ENCODE measurements at regions not wholly inside any gene's neighbourhood (a gene's known extent, or its start where the extent isn't known, plus 50 kb on each side); places are given as distances from the start of the nearest gene placed in this dataset.

DNA sequence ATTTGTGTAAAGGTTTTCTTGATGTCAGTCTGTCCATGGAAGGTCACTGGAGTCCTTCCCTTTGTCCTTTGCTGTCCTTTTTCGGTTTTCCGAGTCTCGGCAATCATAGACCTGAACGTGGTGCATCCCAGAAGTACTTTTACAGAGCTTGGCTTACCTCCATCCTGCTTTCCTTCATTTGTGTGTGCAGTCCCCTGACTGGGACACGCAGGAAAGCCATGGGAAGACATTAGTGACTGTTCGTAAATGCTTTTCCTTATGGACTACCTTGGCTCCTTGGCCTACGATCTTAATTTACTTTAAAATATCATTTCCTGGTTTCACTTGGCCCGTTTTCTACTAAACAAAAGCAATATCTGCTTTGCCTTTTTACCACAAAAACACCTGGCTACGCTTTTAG lies 328.4 kb upstream of the RARB start:
- no peak for DNase-seq (ENCODE audit: low spot score)

DNA sequence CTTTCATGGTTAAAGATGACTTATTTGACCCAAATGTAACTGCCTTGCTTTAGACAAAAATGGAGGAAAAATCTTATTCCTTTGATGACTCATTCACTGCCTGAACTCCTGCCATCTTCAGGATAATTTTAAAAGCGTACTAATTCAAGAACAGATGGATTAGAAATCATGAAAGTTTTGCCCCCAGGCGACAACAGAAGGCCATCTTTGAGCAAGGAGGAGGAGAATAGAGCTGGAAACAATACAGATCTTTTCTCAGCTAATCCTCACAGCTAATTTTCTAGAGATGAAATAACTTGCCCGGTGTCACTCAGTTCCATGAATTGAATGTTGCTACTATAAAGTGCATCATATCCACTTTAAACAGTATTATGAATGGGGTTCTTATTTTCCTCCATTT lies 324.7 kb upstream of the RARB start:
- DNase-seq (ENCODE audit: low spot score) = no peak

DNA sequence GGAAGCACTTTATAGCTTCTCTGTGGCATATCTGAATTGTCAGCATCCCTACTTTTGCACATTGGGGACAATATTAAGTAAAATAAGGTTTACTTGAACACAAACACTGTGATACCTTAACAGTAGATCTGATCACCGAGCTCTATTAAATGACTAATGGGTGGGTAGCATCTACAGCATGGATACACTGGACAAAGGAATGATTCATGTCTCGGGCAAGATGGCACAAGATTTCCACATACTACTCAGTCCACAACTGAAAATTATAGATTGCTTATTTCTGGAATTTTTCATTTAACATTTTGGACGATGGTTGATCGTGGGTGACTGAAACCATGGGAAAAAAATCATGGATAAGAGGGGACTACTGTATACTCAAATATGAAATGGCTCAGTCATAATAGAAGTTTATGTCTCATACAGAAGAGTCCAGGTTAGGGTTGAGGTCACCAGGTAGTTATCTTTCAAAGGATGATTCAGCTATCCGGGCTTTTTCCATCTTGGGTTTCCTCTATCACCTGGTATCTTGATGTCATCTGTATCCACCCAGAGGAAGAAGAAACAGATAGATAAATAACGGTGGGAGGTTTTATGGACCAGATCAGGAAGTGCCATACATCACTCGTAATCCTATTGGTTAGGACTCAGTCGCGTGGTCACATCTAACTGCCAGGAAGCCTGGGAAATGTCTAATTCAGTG lies 320.0 kb upstream of the RARB start:
- no peak for DNase-seq (ENCODE audit: low spot score)

DNA sequence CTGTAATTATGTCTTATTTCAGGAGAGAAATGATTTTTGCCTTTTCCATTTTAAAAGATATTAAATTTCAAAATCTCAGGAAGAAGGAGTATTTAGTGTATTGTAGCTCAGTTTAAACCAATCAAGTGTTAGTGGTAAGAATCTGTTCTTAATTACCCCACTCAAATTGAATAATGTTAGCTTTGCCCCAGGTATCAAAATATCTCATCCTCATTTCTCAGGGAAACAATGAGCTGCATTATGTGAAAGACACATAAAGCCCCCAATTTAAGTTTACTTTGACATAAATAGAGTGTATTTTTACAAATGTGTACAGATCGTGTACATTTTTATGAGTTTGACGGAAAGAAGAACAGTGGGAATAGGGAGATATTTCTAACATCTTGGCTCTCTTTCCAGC lies 317.4 kb upstream of the RARB start:
- no peak for DNase-seq (ENCODE audit: low spot score)

DNA sequence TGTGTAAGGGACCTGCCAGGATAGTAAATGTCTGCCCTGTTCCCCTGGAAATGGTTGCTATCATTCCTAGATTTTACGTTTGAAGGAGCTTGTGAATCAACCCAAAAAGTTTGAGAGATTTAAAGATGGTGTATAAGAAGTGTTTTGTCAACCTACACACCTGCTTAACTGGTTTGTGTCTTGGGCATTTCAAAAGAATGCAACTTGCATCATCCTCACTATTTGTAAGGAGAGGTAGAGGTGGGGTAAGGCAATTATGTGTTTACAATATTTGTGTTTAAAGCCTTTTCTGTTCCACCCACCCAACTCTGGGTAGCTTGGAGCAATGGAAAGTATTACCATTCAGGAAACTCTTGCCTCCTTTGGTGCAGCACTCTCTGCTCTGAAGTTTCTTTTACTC lies 314.2 kb upstream of the RARB start:
- DNase-seq (ENCODE audit: low spot score) = no peak

DNA sequence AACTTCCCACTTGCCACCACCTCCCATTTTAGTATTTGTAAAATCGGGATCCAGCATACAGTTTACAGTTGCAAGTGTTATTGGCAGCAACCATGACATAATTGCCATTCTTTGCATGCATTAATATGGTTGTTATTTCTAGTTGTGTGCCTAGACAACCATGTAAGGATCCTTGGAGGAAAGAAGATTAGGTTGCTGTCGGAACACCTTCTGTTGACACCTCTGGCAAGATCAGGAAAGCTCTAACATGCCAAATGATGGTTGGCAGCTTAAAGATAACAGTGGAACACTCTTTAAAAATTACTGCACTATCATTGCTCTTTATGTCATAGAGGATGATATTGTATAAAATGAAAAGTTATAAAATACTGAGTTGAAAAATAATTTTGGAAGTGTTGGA lies 313.5 kb upstream of the RARB start:
- DNase-seq (ENCODE audit: low spot score) = no peak

DNA sequence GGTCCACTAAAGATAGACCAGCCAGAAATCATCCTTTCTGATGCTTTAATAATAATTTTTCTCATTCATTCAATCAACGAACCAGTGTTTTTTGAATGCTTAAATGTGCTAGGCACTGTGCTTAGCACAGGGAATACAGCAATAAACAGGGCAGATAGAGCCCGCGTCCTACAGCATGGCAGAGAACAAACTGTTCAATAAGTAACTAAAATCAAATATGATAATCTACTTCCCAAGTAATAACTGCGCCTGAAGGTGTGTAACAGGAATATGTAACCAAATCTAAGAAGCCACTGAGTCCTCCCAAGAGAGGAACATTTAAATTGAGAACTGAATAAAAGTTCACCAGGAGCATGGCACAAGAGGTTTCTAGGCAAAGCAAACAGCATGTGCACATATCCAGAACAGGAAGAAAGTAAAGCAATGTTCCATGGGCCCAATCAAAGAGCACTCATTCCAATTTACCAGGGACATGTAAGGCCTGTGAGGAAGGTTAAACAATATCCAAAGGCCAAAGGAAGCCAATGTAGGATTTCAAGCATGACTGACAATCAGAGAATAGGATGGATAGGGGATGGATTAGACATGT lies 311.0 kb upstream of the RARB start:
- no peak for DNase-seq (ENCODE audit: low spot score)

DNA sequence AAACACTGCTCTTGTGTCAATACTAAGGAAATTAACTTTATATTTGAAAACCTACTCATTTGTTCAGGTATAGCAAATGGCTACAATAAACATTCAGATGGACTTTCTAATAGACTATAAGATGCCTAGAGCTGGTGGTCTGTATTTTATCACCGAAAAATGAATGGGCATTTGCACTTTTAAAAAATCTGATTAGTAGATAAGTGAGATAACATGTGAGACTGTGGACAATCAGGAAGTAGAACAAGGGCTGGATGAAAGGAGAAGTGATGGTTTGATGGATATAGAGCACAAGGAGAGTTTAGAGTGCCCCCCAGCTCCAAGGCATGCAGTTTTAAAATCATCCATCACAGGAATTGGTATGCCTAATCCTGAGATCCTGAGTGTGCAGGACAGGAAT lies 308.4 kb upstream of the RARB start:
- DNase-seq (ENCODE audit: low spot score) = no peak

DNA sequence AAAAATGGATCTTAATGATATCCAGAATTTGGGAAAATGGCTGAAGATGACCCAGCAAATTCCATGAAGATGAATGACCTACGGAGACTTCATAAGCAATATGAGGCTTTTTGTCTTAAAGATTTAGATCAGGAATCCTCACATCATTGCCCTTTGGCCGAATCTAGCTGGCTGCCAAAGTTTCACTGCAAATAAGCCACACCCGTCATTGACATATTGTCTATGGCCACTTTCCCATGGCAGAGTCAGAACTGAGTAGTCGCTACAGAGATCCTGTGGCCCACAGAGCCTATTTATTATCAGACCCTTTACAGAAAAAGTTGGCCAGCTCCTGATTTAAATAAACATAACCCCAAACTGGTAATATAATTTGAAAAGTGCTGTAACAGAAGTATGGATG lies 307.4 kb upstream of the RARB start:
- no peak for DNase-seq (ENCODE audit: low spot score)

DNA sequence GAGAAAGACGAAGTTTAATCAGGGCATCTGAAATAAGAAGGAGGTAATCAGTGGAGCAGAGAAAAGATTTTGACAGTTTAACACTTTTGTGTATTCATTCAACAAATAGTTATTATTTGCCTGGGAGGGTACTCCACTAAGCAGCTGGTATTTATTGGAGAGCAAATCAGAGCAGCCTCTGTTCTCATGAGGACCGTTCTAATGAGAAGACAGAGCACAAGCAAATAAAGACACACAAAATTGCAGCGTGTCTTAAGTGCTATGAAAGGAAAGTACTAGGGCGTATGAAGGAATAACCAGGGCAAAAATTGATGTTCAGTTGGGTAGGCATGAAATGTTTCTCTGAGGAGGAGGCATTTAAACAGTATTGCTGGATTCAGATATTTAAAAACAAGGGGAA lies 302.9 kb upstream of the RARB start:
- DNase-seq (ENCODE audit: low spot score) = no peak

DNA sequence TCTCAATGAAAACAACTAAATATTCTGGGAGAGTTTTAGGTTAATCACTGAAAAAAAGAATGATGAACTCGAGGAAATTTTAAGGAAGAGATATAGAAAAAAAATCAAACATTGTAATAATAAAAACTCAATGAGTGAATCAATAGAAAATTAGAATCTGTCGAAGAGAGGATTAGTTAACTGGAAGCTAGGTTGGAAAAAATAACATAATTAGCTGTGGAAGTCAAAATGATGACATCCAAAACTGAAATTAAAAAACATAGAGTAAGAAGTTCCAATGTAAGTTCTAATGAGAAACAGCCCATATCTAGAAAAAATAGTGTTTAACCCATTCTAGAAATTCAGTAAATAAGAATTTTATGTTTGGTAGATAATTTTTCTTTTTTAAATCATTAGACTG lies 299.3 kb upstream of the RARB start:
- DNase-seq (ENCODE audit: low spot score) = no peak

DNA sequence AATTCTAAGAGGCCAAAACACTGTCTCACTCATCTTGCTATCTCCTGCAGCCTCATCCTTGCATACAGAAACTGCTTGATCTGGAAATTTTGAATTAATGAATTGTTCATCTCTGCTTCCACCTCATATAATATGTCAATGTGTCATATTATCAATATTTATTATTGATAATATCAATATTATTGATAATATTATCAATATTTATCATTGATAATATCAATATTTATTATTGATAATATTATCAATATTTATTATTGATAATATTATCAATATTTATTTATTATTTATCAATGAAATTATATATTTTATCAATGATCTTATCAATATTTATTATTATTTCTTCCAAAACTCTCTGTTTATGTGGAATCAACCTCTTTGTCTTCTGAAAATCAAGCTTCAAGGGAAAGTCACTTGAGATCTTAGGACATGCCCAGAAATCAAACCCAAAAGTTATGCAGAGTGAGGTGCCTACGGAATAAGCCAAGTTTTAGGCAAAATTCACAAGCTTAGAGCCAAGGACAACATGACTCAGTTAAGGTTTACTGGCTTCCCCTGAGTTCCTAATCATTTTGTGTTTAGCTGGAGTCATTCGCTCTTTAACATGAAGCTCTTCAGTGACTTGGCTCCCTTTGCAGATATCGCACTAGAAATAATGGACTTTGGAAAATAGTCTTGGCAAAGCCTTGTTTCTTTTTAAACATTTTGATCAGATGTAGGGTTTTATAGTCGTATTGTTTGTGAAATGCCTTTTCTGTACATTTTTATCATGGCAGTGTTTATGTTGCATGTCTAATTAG lies 297.1 kb upstream of the RARB start:
- DNase-seq (ENCODE audit: low spot score) = no peak

DNA sequence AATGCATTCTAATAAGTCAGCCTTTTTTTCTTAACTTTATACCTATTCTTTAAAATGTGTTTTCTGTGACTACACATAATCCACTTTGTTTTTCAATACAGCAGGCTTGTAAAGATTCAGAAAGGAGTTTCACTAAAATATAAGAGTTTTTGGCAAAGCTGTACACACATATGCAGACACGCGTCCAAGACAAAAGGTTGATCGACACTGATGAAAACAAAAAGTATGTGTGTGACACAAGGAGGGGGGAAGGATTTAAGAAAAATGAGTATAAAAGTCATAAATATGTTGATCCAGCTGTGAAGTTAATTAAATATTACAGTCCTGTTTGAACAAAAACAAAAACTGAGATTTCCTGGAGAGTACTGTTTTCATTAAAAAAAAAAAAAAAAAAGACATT lies 294.5 kb upstream of the RARB start:
- no peak for DNase-seq (ENCODE audit: low spot score)

DNA sequence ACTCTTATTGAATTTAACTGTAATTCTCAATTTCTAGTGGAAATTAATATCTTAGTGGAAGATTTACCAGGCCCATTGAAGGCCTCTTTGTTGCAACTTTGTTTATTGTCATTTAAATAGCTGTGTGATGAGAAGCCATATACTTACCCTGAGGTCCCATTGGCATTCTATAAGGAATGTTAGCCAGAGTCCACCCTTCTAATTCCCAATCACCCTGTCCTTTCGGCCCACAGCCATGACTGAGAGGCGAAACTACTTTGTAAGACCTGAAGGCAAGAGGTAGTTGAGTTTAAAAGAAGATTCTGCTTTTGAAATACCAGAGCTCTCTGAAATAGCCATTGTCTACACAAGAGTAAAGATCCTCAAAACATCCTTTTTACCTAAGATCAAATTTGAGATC lies 290.5 kb upstream of the RARB start:
- DNase-seq (ENCODE audit: low spot score) = no peak

DNA sequence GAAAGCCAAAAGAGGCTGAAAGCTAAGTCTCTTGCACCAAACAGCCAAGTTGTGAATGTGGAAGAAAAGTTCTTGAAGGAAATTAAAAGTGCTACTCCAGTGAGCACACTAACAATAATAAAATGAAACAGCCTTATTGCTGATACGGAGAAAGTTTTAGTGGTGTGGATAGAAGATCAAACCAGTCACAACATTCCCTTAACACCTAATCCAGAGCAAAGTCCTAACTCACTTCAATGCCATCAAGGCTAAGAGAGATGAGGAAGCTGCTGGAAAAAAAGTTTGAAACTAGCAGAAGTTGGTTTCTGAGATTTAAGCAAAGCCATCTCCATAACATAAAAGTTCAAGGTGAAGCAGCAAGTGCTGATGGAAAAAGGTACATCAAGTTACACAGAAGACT lies 288.8 kb upstream of the RARB start:
- DNase-seq (ENCODE audit: low spot score) = no peak

DNA sequence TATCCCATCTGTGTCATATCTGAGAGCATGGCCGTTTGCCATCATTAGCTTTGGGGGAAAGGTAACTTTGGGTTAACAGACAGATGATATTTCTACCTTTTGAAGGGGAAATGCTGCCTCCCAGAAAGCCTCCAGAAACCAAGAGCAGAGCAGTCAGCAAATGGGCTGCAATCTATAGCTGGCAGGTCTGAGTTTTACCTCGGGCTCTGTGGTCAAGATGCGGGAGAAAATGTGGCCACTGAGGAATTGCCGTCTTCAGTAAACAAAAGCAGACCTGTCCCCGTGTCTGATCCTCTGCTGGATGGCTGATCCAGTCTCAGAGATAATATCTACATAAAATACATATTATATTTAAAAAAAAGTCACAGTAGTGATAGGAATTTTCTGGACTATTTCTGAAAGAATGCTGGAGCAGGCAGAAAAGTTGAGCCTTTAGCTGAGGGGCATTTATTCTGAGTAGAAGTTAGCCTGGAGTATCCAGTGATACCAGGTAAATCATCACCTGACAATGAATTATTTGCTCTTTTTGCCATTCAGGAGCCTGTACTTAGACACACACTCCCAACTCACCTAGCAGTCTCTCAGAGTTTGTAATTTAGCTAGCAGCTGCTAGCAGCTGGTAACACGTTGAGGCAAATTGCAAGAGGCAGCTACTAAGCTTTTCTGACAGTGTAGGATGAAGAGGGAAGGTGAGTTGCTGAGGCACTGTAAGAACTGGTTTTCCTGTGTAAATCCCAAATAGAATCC lies 285.3 kb upstream of the RARB start:
- no peak for DNase-seq (ENCODE audit: low spot score)

DNA sequence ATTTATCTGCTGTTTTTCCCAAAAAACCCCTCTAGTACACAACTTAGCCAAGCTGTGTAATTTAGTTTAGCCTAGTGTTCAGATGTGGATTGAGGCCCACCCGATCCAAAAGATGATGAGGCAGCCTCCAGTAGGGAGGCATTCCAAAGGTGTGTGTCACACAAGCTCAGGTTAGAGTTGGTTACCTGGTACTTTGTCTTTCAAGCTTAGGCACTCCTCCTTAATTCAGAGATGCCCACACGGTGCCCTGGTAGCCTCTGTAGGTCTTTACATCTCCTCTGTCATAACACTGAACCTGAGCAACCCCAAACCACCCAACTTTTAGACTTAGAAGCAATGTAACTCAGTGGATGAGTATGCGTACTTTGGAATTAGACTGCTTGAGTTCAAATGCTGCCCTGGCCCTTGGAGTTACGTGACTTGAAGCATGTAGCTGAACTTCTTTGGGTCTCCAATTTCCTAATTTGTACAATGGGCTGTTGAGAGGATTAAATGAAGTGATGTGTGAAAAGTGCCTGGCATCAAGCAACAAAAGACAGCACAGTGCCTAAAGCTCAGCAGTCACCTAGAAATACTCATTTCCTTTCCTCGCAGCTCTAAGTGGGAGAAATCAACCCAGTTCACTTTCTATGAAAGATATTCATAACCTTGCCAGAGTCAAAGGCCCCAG lies 284.6 kb upstream of the RARB start:
- no peak for DNase-seq (ENCODE audit: low spot score)

DNA sequence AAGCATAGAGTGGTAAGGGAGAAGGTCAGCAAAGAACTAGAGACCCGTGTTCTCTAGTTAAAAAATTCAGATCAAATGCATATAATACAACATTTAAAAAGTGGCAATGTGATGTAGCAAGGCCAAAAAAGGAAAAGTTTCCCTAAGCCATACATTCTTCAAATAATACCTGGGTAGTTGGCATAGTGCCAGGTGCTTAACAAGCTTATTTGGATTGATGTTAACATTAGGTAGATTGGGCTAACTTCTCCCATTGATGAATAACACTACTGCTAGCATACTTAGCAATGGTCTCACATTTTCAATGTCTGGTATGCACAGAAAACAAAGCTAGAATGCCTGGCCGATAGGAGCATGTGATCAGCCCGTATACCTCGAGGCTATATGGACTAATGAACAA lies 283.6 kb upstream of the RARB start:
- DNase-seq (ENCODE audit: low spot score) = no peak

DNA sequence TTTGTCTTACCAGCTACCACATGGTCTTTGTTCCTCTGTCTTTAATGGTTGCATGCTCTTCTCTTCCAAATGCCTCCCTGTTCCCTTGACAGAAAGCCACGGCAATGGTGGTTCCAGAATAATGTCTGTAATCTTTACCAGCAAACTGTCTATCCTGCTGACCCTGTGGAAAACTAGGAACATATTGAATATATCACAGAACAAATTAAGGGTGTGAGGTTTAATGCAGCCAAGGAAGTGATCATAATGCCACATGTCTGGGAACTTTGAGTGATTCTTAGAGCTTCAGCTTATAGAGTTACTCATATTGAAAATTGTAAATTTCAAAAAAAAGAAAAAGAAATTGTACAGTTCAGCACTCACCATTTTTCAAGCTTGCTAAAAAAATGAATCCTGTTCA lies 282.9 kb upstream of the RARB start:
- no peak for DNase-seq (ENCODE audit: low spot score)

DNA sequence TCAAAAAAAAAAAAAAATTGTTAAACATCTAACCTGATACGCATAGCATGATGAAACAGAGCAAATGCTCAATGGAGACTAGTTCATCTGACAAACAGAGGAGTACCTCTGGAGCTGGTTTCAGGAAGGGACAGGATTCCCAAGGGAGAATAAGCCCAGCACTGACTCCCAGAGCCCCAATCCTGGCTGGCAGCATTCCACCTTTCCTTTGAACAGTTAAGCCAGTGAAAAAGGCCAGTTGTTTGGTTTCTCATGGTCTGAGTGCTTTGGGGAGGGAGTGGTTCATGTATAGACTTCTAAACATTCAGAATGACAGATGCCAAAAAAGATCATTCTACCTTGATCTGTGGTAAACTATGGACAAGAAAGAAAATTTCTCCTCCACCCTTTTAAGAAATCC lies 277.9 kb upstream of the RARB start:
- no peak for DNase-seq (ENCODE audit: low spot score)

DNA sequence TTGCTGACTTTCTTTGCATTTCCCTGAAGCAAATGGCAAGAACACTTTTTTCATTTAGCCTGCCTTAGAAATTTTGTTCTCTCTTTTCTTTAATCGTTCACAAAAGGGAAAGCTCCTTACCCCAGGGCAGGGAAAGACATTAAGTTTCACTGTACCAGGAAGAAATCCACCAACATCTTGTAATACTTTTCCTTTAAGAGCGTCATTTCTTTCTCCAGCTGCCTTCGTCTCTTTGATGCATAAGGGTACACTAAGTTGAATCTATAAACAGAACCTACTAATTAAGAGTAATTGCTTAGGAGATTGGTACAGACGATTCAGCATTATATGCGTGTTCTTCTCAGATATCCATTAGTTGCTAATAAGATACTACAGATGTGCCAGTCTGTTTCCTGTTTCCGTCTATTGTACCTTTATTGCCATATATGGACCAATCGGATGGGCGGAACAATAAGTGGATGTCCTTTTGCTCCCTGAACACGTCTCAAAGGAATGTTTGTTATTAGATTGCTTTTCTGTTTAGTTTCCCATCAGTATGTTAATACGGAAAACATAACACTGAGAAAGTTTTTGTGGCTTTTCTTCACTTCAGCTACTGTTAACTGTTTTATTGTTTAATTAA lies 276.7 kb upstream of the RARB start:
- DNase-seq (ENCODE audit: low spot score) = no peak

DNA sequence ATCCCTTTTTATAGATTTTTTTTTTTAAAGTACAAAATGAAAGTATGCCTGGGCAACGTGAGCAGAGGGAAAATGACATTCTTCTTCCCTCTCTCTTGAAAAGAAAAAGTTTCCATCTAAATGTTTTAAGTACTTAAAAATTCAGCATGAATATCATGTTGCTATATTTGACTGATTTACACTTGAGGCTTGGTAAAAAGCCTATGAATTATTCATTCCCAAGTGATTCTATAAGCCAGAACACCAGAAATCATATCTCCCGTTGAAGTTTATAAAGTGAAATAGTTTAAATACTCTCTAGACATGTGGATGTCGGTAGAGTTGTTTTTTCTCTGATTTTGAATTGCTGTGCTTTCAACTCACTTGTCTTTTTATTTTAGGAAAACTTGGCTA lies 276.2 kb upstream of the RARB start:
- DNase-seq (ENCODE audit: low spot score) = no peak
